SHP77 treated with DMSO at 0.1 percent for 48 hours (cell line): ENCODE measurements at regions not wholly inside any gene's neighbourhood (a gene's known extent, or its start where the extent isn't known, plus 50 kb on each side); places are given as distances from the start of the nearest gene placed in this dataset.
A peak's percentile ranks its signal among the peaks of the same experiment; 100 is the strongest.

Source experiments
- DNase-seq: peaks from one replicate; lab custom pipeline; 2025; lab: John Stamatoyannopoulos, UW

- DNase-seq = no peak
Measured at GRCh38 chr13:34752283-34752960, 189.6 kb upstream of the NBEA start.

DNA sequence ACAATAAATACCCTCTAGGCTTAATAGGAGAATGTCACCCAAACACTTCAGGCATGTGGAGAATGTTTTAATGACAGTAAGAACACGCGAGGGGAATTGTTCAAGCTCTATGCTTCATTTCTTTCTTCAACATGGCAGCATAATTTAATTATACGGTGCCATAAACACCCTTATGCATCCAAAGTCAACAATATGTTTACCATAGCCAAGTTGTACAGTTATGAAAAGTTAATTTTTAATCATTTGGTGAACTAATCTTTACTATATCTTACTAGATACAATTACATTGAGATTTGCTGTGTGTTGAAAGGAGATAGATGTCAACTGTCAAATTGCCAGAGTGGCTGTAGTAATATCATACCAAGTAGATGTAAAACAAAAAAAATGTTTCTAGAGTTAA is 185.9 kb upstream of the NBEA start:
- DNase-seq = no peak

DNA sequence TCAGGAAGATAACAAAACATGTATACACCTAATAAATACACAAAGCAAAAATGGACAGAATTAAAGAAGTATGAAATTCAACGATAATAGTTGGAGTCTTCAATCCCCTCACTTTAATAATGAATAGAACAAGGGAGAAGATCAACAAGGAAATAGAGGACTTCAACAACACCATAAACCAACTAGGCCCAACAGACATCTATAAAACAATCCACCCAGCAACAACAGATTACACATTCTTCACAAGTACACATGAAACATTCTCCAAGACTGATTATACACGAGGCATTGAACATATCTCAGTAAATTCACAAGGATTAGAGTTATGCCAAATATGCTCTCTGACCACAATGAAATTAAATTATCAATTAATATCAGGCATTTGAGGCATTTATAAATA is 185.5 kb upstream of the NBEA start:
- DNase-seq = no peak

- DNase-seq = no peak
Measured at GRCh38 chr13:34757441-34757840, 184.6 kb upstream of the NBEA start.

GRCh38 chr13:34758628-34759027 is 183.4 kb upstream of the NBEA start:
- DNase-seq = no peak

DNA sequence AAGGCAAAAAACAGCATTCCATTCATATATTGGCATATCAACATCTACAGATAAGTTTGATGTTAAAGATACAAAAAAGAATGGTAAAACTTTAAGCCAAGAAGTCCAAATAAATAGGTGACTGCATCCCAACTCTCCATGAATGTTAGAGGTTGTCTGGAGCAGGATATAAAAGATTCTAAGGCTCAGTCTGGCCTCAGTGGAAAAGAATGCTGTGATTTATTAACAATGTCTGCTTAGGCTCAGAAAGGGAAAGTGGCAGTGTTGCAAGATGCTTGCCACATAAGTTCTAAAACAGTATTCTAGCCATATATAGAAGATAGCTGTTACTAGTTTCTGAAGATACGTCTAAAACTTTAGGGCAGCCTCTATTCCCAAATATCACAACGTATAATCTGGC is 179.8 kb upstream of the NBEA start:
- DNase-seq = no peak

DNA sequence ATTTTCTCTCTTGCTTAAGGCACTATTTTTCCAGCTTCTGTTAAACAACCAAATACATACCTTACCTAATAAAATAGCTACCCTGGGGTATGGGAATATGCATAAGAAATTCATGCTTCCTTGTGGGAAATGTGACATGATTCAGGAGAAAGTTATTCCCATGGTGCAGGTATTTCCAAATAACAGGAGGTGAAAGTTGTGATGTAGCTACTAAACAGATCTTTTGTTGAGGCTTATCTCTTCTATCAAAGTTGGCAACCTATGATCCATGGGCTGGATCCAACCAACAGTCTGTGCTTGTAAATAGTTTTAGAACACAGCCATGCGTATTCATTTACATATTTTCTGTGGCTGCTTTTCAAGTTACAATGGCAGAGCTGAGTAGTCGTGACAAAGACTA is 177.8 kb upstream of the NBEA start:
- DNase-seq = no peak

DNA sequence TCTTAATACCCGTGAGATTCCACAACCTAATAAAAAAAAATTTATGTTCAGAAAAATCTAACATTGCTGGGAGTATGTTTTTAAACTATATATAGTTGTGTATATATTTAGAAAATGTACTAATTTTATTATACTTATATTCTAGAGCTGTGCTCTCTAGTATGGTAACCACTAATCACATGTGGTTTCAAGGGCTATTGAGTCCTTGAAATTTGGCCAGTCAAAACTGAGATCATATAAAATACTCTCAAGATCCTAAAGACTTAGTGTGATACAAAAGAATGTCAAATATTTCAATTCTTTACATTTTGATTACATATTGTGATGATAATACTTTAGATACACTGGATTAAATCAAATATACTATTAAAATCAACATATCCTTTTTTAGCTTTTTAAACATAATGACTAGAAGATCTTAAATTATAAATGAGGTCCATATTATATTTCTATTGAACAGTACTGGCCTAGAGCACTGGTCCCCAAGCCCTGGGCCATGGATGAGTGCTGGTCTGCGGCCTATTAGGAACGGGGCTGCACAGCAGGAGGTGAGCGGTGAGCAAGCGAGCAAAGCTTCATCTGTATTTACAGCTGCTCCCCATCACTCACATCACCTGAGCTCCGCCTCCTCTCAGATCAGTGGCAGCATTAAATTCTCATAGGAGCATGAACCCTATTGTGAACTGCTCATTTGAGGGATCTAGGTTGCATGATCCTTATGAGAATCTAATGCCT is 176.5 kb upstream of the NBEA start:
- DNase-seq = no peak

- no peak for DNase-seq
Measured at GRCh38 chr13:34767778-34768177, 174.3 kb upstream of the NBEA start.

GRCh38 chr13:34772206-34772605 is 169.9 kb upstream of the NBEA start:
- peak; percentile 7 for DNase-seq

DNA sequence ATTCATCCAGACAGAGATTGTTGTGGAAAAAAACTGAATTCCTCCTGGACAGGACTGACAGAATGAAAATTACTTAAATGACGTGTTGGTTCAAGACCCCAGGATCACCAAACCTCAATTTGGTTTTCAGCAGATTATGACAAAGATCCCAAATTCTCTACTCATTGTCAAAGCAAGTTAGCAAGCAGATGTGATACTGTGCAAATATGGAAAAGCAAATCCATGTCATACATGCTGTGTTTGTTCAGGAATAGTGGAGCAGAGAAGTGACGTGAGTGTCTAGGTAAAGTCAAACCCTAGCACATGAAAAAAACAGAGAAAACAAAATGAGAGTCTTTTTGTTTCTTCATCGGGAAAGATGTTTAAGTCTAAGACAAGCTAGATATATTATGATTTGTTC is 169.2 kb upstream of the NBEA start:
- peak; percentile 88 for DNase-seq

DNA sequence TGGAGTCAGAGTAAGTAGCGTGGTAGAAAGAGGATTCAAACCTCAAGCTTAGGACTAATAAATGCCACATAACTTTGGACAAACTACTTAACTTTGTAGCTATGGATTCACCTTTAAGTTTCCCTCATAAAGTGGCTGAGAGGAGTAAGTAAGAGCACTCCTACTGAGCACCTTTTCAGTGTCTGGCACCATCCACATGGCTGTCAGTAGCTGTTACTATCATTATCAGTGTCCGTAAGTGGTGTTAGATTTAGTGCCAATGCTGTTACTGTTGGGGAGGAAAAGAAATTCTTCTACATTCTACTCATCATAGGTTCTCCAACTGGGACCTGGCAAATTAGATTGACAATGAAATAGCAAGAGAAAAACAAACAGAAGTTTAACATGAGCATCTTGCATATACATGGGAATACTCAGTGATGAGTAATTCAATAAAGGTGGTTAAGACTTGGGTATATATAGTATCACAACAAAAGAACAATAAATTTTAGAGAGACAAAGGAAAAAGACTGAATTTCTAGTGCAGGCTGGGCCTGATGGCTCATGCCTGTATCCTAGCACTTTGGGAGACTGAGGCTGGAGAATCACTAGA is 165.6 kb upstream of the NBEA start:
- DNase-seq = no peak

- DNase-seq = no peak
Measured at GRCh38 chr13:34777089-34777913, 164.8 kb upstream of the NBEA start.

GRCh38 chr13:34777914-34778303 is 164.2 kb upstream of the NBEA start:
- no peak for DNase-seq

- no peak for DNase-seq
Measured at GRCh38 chr13:34779171-34779570, 162.9 kb upstream of the NBEA start.

DNA sequence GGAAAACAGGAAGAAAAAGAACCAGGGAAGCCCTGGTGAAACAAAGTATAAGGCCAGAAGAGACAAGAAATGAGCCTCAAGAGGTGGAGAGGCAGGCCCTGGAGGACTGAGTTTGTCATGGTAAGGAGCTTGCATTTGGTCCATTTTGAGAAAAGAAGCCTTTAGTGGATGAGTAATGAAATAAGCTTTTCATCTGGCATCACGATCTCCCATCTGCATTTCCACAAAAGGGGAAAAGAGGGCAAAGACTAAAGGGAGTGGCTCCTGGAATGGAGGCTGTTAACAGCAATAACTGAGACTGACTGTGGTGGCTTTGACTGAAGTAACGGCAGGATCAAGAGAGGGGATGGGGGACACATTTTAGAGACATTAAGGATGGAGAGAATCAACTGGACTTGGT is 148.8 kb upstream of the NBEA start:
- no peak for DNase-seq

DNA sequence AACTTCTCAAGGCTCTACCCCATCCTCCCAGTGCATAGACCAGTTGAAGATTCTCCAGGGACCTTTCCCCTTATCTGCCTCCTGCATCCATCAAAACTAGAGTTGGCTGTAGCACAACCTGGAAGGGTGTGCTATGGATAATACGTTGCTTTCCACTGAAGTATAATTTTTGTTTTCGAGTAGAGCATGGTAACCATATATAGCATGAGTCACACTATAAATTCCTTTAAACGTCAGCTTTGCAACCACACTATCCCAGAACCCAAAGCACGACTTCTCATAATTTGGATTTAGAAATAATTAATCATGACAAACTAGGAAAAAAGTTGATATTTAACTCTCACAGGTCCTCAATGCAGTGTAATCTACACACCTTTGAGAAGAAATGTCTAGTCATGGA is 138.3 kb upstream of the NBEA start:
- no peak for DNase-seq

GRCh38 chr13:34805347-34805746 is 136.7 kb upstream of the NBEA start:
- DNase-seq = no peak

GRCh38 chr13:34808649-34809048 is 133.4 kb upstream of the NBEA start:
- no peak for DNase-seq

GRCh38 chr13:34810996-34811395 is 131.1 kb upstream of the NBEA start:
- no peak for DNase-seq

GRCh38 chr13:34815526-34815925 is 126.5 kb upstream of the NBEA start:
- no peak for DNase-seq

DNA sequence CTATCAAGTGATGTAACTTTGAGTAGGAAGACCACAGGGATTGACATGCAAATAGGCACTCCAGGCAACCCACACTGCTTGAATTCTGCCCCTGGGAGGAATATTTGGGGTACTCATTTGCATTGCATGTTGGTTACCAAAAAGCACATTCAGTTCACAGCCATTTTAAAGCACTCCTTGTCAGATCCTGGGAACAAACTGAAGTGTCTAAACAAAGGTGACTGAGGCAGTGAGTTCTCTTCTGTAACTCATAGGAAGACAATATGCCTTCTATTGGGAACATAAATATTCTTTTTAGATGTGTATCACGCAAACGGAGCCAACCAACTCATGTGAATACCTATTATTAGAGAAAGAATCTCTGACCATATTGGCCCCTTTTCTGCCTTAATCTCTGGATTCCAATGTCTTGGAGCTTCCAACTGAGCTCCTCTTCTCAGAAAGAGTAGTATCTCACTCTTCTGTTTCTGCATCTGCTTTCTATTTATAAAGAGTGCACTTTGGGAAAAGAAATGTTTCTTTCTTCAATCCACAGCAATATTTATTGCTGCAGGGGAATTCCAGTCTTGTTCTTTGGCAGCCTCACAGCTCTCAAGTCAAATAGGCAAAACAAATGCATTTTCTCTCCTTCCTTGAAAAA is 125.7 kb upstream of the NBEA start:
- no peak for DNase-seq
